Lung (tissue), 11 donors: ENCODE measurements at regions not wholly inside any gene's neighbourhood (a gene's known extent, or its start where the extent isn't known, plus 50 kb on each side); places are given as distances from the start of the nearest gene placed in this dataset.

Source experiments
- ATAC-seq: fragments of 200-7000 bp; cut with Tn5 transposase; one replicate; pipeline ENCODE4 v1.9.1; 2020; ENCODE audit warnings: moderate number of reproducible peaks; ENCODE audit not compliant: insufficient read depth, low FRiP score
- DNase-seq, 3 donors: peaks; one replicate each; pipeline ENCODE4 v3.0.0-alpha.2; 2013 to 2017
- H3K27ac ChIP-seq, 2 donors: one replicate each; pipeline ENCODE4 v1.5.1; 2013; ENCODE audit warnings: mild to moderate bottlenecking in 2 of 2, moderate library complexity in 2 of 2, control low read depth in 1 of 2, inconsistent platforms in 1 of 2, low read depth in 1 of 2, low read length in 1 of 2
- H3K27me3 ChIP-seq, 3 donors: one replicate each; pipeline ENCODE4 v1.5.1; 2013; ENCODE audit warnings: low read length in 2 of 3; ENCODE audit not compliant: control insufficient read depth in 3 of 3, insufficient read depth in 3 of 3
- H3K36me3 ChIP-seq, 4 donors: one replicate each; pipeline ENCODE4 v1.5.1; 2013; ENCODE audit warnings: low read length in 4 of 4, mild to moderate bottlenecking in 1 of 4, moderate library complexity in 1 of 4; ENCODE audit not compliant: control insufficient read depth in 4 of 4, insufficient read depth in 4 of 4
- H3K4me1 ChIP-seq, 5 donors: one replicate each; pipeline ENCODE4 v1.5.1; 2013; ENCODE audit warnings: low read length in 5 of 5, mild to moderate bottlenecking in 2 of 5, moderate library complexity in 1 of 5; ENCODE audit not compliant: control insufficient read depth in 5 of 5, insufficient read depth in 5 of 5
- H3K4me3 ChIP-seq: one replicate; pipeline ENCODE4 v1.5.1; 2013; ENCODE audit warnings: mild to moderate bottlenecking, control low read depth, moderate library complexity
- H3K9ac ChIP-seq, 2 donors: one replicate each; pipeline ENCODE4 v1.5.1; 2013; ENCODE audit warnings: low read length in 2 of 2, control low read depth in 1 of 2; ENCODE audit not compliant: insufficient read depth in 1 of 2
- H3K9me3 ChIP-seq, 4 donors: one replicate each; pipeline ENCODE4 v1.5.1; 2013; ENCODE audit warnings: low read length in 3 of 4, mild to moderate bottlenecking in 1 of 4, moderate library complexity in 1 of 4; ENCODE audit not compliant: control insufficient read depth in 4 of 4, insufficient read depth in 3 of 4
- WGBS, 2 donors: extraction: QIAGEN DNeasy Blood & Tissue Kit; methylation state at CpG; one replicate each; pipeline ENCODE4 v1.1.7; 2013; 5-methylcytosine and 5-hydroxymethylcytosine counted together
- TF ChIP-seq, protein P1 (sequence below): IDR thresholded peaks from 2 replicates; pipeline ENCODE4 v1.5.1; 2012; ENCODE audit warnings: mild to moderate bottlenecking; ENCODE audit errors: control extremely low read depth, extremely low read depth
- donor health status: control.
- donor health status: control.
- donor health status: Bipolar disorder and iron deficiency.
- donor health status: healthy.
- donor health status: DM: yes; HTN: yes; CAD: no.

DNA sequence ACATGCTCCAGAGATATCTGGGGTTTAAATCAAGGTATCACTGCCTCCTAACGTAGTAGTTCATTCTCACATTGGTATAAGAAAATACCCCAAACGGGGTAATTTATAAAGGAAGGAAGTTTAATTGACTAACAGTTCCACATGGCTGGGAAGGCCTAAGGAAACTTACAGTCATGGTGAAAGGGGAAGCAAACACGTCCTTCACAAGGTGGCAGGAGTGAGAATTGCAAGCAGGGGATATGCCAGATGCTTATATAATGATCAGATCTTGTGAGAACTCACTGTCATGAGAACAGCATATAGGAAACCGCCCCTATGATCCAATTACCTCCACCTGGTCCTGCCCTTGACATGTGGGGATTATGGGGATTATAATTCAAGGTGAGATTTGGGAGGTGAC lies 1280.2 kb upstream of the C9orf72 start:
- DNase-seq (no peak), ATAC-seq (no peak)
- Histone ChIP-seq H3K36me3 (no peaks in the 10 kb centered on the region), H3K4me1 (peaks cover 0 to 4% (median 0%) of the 10 kb centered on the region in 5 donors), H3K4me3 (no peak overlapping the region), H3K27me3 (peaks cover 0 to 4% (median 0%) of the 10 kb centered on the region in 3 donors), H3K9me3 (no peaks in the 10 kb centered on the region), H3K9ac (no peak overlapping the region), H3K27ac (no peak overlapping the region)
- WGBS, 2 donors, result 36 to 52% methylated on average over 4 of the region's 4 CpGs
- TF ChIP-seq, protein P1, sequence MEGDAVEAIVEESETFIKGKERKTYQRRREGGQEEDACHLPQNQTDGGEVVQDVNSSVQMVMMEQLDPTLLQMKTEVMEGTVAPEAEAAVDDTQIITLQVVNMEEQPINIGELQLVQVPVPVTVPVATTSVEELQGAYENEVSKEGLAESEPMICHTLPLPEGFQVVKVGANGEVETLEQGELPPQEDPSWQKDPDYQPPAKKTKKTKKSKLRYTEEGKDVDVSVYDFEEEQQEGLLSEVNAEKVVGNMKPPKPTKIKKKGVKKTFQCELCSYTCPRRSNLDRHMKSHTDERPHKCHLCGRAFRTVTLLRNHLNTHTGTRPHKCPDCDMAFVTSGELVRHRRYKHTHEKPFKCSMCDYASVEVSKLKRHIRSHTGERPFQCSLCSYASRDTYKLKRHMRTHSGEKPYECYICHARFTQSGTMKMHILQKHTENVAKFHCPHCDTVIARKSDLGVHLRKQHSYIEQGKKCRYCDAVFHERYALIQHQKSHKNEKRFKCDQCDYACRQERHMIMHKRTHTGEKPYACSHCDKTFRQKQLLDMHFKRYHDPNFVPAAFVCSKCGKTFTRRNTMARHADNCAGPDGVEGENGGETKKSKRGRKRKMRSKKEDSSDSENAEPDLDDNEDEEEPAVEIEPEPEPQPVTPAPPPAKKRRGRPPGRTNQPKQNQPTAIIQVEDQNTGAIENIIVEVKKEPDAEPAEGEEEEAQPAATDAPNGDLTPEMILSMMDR, result no peak

DNA sequence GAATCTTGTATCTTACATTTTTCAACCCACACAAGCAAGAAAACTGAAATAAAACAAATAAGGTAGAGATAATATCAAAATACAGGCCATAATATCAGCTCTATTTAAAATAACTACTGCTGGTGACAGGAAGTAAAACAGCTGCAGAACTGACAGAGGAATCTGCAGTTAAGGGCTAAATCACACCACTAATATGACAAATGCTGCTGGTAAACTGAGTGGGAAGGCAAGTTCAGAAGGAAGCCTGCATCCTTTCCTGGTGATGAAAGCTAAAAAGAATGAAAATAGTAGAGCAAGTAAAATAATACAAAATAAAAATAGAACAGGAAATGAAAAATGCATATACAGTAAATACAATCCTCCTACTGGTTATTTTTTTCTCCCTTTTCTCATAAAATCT lies 1293.7 kb upstream of the C9orf72 start:
- ATAC-seq (no peak), DNase-seq (peak in 2 of 3 donors; percentile 14 to 43)
- Histone ChIP-seq H3K4me1 (peaks cover 0 to 6% (median 0%) of the 10 kb centered on the region in 5 donors), H3K27me3 (no peaks in the 10 kb centered on the region), H3K9me3 (no peaks in the 10 kb centered on the region), H3K27ac (no peak overlapping the region), H3K36me3 (no peaks in the 10 kb centered on the region), H3K9ac (no peak overlapping the region), H3K4me3 (no peak overlapping the region)
- TF ChIP-seq, protein P1, result no peak

DNA sequence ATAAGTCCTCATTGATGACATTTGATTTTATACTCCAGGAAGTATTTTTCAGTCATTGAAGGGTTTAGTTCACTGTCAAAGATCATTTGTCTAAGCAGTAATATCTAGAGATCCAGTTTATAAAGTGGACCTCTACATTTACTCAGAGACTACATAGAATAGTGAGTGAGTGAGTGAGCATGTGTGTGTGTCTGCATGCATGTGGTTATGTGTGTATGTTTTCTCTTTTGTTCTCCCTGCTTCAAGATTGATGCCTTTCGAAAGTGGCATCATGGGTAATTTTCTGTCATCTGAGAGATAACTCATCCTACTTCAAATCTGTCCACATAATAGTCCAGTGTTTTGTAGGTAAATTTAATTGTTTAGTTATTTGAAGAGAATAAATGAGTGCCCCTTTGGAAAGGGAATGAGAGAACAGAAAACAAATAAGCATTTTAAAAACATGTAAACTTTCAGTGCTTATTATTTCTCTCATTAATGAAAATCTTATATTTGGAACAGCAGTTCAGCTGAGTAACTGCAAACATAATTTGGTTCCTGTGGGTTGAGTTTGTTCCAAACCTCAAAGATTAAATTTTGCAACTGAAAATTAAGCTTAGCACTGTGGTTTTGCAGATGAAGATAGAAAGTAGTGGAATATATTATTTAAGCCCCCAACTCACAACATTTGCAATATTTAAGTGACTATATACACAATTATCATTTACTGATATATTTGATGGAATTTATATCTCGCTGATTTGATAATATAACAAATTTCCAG lies 1295.1 kb upstream of the C9orf72 start:
- H3K36me3 ChIP-seq, result no peaks in the 10 kb centered on the region
- no peaks in the 10 kb centered on the region for H3K9me3 ChIP-seq
- whole genome bisulfite sequencing, 2 donors, result 72 to 81% methylated on average over 2 of the region's 2 CpGs
- H3K4me3 ChIP-seq, result no peak overlapping the region
- H3K27ac ChIP-seq, result no peak overlapping the region
- no peak for ATAC-seq
- DNase-seq, result no peak
- H3K4me1 ChIP-seq, result peaks cover 0 to 6% (median 0%) of the 10 kb centered on the region in 5 donors
- no peak overlapping the region for H3K9ac ChIP-seq
- TF ChIP-seq, protein P1, result no peak
- no peaks in the 10 kb centered on the region for H3K27me3 ChIP-seq

DNA sequence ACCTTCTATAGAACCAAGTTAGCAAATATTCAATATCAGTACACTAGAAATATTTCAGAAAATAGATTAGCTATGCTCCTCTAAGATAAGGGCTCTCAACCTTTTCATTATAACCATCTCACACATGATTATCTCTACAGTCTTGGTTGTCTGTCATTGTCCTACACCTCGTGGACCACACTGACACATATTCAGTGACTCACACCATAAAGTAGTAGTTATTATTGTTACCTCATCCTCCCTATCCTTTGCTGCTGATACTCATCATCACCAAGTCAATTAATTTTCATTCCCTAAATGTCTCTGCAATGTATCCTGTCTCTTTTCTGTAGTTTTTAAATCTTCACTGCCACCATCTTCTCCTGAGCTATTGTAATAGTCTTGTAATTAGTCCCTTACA lies 1309.2 kb upstream of the C9orf72 start:
- no peaks in the 10 kb centered on the region for H3K27me3 ChIP-seq
- H3K9ac ChIP-seq, result no peak overlapping the region
- no peaks in the 10 kb centered on the region for H3K36me3 ChIP-seq
- TF ChIP-seq, protein P1, result no peak
- 0 to 71% methylated on average over 1 of the region's 1 CpG for WGBS, 2 donors
- no peaks in the 10 kb centered on the region for H3K4me1 ChIP-seq
- DNase-seq (no peak), ATAC-seq (no peak)
- no peak overlapping the region for H3K27ac ChIP-seq
- no peak overlapping the region for H3K4me3 ChIP-seq
- no peaks in the 10 kb centered on the region for H3K9me3 ChIP-seq
